IMR-90 (cell line): ENCODE measurements at regions not wholly inside any gene's neighbourhood (a gene's known extent, or its start where the extent isn't known, plus 50 kb on each side); places are given as distances from the start of the nearest gene placed in this dataset.
"Not testable (repeated sequence)": the region's sequence is repeated elsewhere in the genome, so short reads cannot be mapped to it uniquely, and the experiment has no call there.

Source experiments
- ATAC-seq: fragments of 200-7000 bp; cut with Tn5 transposase; 2 replicates; pipeline ENCODE4 v1.9.1; 2020; ENCODE audit warnings: low read depth, mild to moderate bottlenecking, moderate library complexity
- BruUV-seq: library from RNA; stranded (reverse); fragments of 400-500 nt; replicated peaks from 2 replicates; lab custom pipeline; 2021; lab: Mats Ljungman, UMichigan
- CTCF ChIA-PET: fragments of 300-600 bp; formaldehyde crosslinking; extraction: SDS; loops from one replicate; lab custom pipeline; 2021; ENCODE audit warnings: antibody characterized with exemption; lab: Yijun Ruan, JAX
- POLR2A ChIA-PET: fragments of 300-600 bp; sonication (Branson Sonifier 250); formaldehyde crosslinking; loops from one replicate; lab custom pipeline; 2022; ENCODE audit warnings: antibody characterized with exemption; ENCODE audit not compliant: unreplicated experiment; lab: Charles Lee
- DNase-seq: peaks from one replicate; pipeline ENCODE4 v3.0.0; 2013
- H2AFZ ChIP-seq: replicated peaks from 2 replicates; pipeline ENCODE3; 2013; ENCODE audit warnings: low read length, mild to moderate bottlenecking; ENCODE audit not compliant: poor library complexity
- H2AK5ac ChIP-seq: 2 replicates; pipeline ENCODE4 v1.6.1; 2013; ENCODE audit warnings: low read depth, low read length, inconsistent platforms
- H2AK9ac ChIP-seq: replicated peaks from 2 replicates; pipeline ENCODE3; 2013; ENCODE audit warnings: mild to moderate bottlenecking, low read depth, low read length, moderate library complexity; ENCODE audit not compliant: poor library complexity
- H2BK120ac ChIP-seq: 2 replicates; pipeline ENCODE4 v1.6.1; 2013; ENCODE audit warnings: low read depth, low read length, inconsistent platforms
- H2BK15ac ChIP-seq: 3 replicates; pipeline ENCODE4 v1.6.1; 2013; ENCODE audit warnings: low read depth, low read length, inconsistent platforms
- H2BK20ac ChIP-seq: 2 replicates; pipeline ENCODE4 v1.6.1; 2013; ENCODE audit warnings: low read depth, mild to moderate bottlenecking, inconsistent platforms, low read length, moderate library complexity
- H2BK5ac ChIP-seq: 2 replicates; pipeline ENCODE4 v1.6.1; 2013; ENCODE audit warnings: mild to moderate bottlenecking, low read depth, low read length, inconsistent platforms; ENCODE audit not compliant: poor library complexity, severe bottlenecking
- H3K14ac ChIP-seq: replicated peaks from 2 replicates; pipeline ENCODE4 v1.6.1; 2013; ENCODE audit warnings: low read depth, low read length, inconsistent platforms
- H3K18ac ChIP-seq: 2 replicates; pipeline ENCODE4 v1.6.1; 2013; ENCODE audit warnings: low read depth, low read length, control low read depth
- H3K23ac ChIP-seq: 2 replicates; pipeline ENCODE4 v1.6.1; 2013; ENCODE audit warnings: low read depth, low read length, inconsistent platforms
- H3K27ac ChIP-seq: 2 replicates; pipeline ENCODE4 v1.5.1; 2013; ENCODE audit warnings: mild to moderate bottlenecking, control low read depth, low read length; ENCODE audit not compliant: insufficient read depth
- H3K27me3 ChIP-seq: 2 replicates; pipeline ENCODE4 v1.6.1; 2013; ENCODE audit warnings: low read length; ENCODE audit not compliant: control insufficient read depth, insufficient read depth
- H3K36me3 ChIP-seq: 2 replicates; pipeline ENCODE4 v1.6.1; 2013; ENCODE audit warnings: low read length, mixed read lengths; ENCODE audit not compliant: control insufficient read depth, insufficient read depth
- H3K4ac ChIP-seq: 2 replicates; pipeline ENCODE4 v1.6.1; 2013; ENCODE audit warnings: low read depth, low read length, inconsistent platforms
- H3K4me1 ChIP-seq: 2 replicates; pipeline ENCODE4 v1.6.1; 2013; ENCODE audit warnings: low read length, mixed read lengths; ENCODE audit not compliant: control insufficient read depth, insufficient read depth
- H3K4me2 ChIP-seq: 2 replicates; pipeline ENCODE4 v1.6.1; 2013; ENCODE audit warnings: low read depth, mild to moderate bottlenecking, control low read depth, low read length, moderate library complexity
- H3K4me3 ChIP-seq: 2 replicates; pipeline ENCODE4 v1.5.1; 2013; ENCODE audit warnings: low read depth, mild to moderate bottlenecking, control low read depth, low read length, moderate library complexity; ENCODE audit not compliant: insufficient read depth
- H3K56ac ChIP-seq: 2 replicates; pipeline ENCODE4 v1.6.1; 2013; ENCODE audit warnings: low read length, inconsistent platforms; ENCODE audit not compliant: insufficient read depth; ENCODE audit errors: extremely low read depth
- H3K79me1 ChIP-seq, 2 experiments: 2 replicates each; pipeline ENCODE4 v1.6.1; 2013; ENCODE audit warnings: low read length in 2 of 2, inconsistent platforms in 1 of 2, low read depth in 1 of 2
- H3K9ac ChIP-seq: 2 replicates; pipeline ENCODE4 v1.6.1; 2013; ENCODE audit warnings: low read depth, low read length, control low read depth
- H3K9me1 ChIP-seq: 2 replicates; pipeline ENCODE4 v1.6.1; 2013; ENCODE audit warnings: low read length, inconsistent platforms; ENCODE audit not compliant: insufficient read depth
- H3K9me3 ChIP-seq: 2 replicates; pipeline ENCODE4 v1.6.1; 2013; ENCODE audit warnings: low read length; ENCODE audit not compliant: control insufficient read depth, insufficient read depth
- H4K20me1 ChIP-seq: 2 replicates; pipeline ENCODE4 v1.6.1; 2013; ENCODE audit warnings: low read length, inconsistent platforms; ENCODE audit not compliant: insufficient read depth
- H4K5ac ChIP-seq: 2 replicates; pipeline ENCODE4 v1.6.1; 2013; ENCODE audit warnings: mild to moderate bottlenecking, low read depth, low read length, control low read depth
- H4K8ac ChIP-seq, 2 experiments: 2 replicates each; pipeline ENCODE4 v1.6.1; 2013; ENCODE audit warnings: low read depth in 2 of 2, low read length in 2 of 2, control low read depth in 1 of 2, inconsistent platforms in 1 of 2
- H4K91ac ChIP-seq: 2 replicates; pipeline ENCODE4 v1.6.1; 2013; ENCODE audit warnings: low read depth, low read length, inconsistent platforms; ENCODE audit not compliant: insufficient read depth
- MAFK ChIP-seq: IDR thresholded peaks from 2 replicates; pipeline ENCODE4 v1.6.1; 2012; ENCODE audit warnings: low read depth, low read length, improper control_type of control experiment
- MAZ ChIP-seq: IDR thresholded peaks from 2 replicates; pipeline ENCODE4 v1.6.1; 2012; ENCODE audit warnings: low read depth, mild to moderate bottlenecking, low read length, improper control_type of control experiment, moderate library complexity, borderline replicate concordance
- NFE2L2 ChIP-seq: fragments of 150-350 bp; IDR thresholded peaks from 2 replicates; pipeline ENCODE4 v1.6.1; 2016; ENCODE audit warnings: low read depth, mild to moderate bottlenecking, low read length
- POLR2A ChIP-seq: IDR thresholded peaks from 2 replicates; pipeline ENCODE4 v1.6.1; 2012; ENCODE audit warnings: mild to moderate bottlenecking, low read depth, low read length
- WGBS, 2 experiments: methylation state at CpG; one replicate each; pipeline versions ENCODE4 v1.1.5 to v1.1.7; 2013; ENCODE audit warnings: missing lambda C conversion rate in 2 of 2; ENCODE audit not compliant: insufficient read length in 1 of 2; ENCODE audit errors: extremely low coverage in 2 of 2; 5-methylcytosine and 5-hydroxymethylcytosine counted together
- dilution Hi-C: fragments of 300-500 bp; cut with HindIII; formaldehyde crosslinking; loops from one replicate; pipeline ENCODE4 v1.14.3; 2018; ENCODE audit warnings: low sequenced_read_pairs; ENCODE audit not compliant: unreplicated experiment
- in situ Hi-C: fragments of 300-500 bp; cut with MboI; formaldehyde crosslinking; loops from 3 replicates; pipeline ENCODE4 v1.14.3; 2019; ENCODE audit warnings: low sequenced_read_pairs, inconsistent platforms, mixed read lengths
- intact Hi-C: fragments of 100-400 bp; cut with micrococcal nuclease; formaldehyde crosslinking; loops from 2 replicates; pipeline ENCODE4 v1.10.0; 2022

DNA sequence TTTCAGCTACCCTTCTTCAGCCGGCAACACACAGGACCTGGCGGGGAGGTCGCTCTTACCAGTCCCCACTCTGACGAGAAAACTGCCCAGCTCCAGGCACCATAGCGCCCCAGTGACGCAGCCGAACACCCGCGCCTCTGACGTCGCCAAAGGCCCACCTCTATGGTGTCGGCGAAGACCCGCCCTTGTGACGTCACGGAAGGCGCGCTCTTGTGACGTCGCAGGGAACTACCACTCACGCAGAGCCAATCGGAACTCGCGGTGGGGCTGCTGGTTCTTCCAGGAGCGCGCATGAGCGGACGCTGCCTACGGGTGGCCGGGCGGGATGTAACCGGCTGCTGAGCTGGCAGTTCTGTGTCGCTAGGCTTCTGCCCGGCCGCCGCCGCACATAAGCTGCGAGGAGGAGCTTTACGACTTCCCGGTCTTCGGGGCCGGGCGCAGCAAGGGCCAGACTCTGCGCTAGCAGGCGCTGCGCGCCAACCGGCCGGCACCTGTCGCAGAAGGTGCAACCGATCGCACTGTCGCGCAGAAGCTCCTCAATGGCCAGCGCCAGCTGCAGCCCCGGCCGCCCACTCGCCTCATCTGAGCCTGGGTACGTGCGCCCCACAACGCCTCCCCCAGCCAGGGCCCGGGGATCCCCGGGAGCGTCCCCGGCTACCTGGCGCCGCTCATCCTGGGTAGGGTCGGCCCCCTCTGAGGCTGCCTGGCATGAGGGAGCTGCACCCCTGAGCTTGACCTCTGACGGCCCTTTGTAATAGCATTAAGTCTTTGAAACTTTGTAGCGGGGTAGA is 121.3 kb upstream of the FBXO28 start:
- H4K5ac ChIP-seq, POLR2A ChIA-PET, H3K9me1 ChIP-seq, dilution Hi-C loops, H3K27me3 ChIP-seq, H3K79me1 ChIP-seq, H3K36me3 ChIP-seq, H2AK9ac ChIP-seq, H2BK20ac ChIP-seq, H3K18ac ChIP-seq, H3K14ac ChIP-seq, H3K23ac ChIP-seq, H2BK15ac ChIP-seq, H3K4ac ChIP-seq, H2BK120ac ChIP-seq, H3K56ac ChIP-seq, H4K91ac ChIP-seq, in situ Hi-C loops, H4K20me1 ChIP-seq, H2AK5ac ChIP-seq, H3K4me1 ChIP-seq, CTCF ChIA-PET, H3K9me3 ChIP-seq: not testable (repeated sequence)
- BruUV-seq, result TSS peak; percentile 50
- Histone ChIP-seq H3K4me3 (peak overlapping the region; percentile 55), H3K27ac (peak overlapping the region; percentile 57; the same call in 1 of the 2 replicates), H2BK5ac (peak overlapping the region; percentile 47), H3K4me2 (peak overlapping the region; percentile 16; the same call in 1 of the 2 replicates), H4K8ac (peak overlapping the region in 1 of 2 experiments; percentile 74; a peak in 1 of 4 replicates), H2AFZ (peak overlapping the region; percentile 61), H3K9ac (peak overlapping the region; percentile 32)
- WGBS, 2 experiments, result 2% methylated on average over 10 of the region's 70 CpGs; no CpG with 5 or more reads in 1 of the 2 experiments
- peak; percentile 47; the same call in 1 of the 2 replicates for TF ChIP-seq NFE2L2
- TF ChIP-seq POLR2A, result peak; percentile 60
- peak; percentile 58; the same call in 1 of the 2 replicates for TF ChIP-seq MAFK
- TF ChIP-seq MAZ, result peak; percentile 70; the same call in 1 of the 2 replicates
- peak; percentile 100 for ATAC-seq
- intact Hi-C loops, result loop anchor here (10.0 kb wide), 1 partner anchor 288 kb away; no protein-coding TSS in a partner anchor
- peak; percentile 99 for DNase-seq

DNA sequence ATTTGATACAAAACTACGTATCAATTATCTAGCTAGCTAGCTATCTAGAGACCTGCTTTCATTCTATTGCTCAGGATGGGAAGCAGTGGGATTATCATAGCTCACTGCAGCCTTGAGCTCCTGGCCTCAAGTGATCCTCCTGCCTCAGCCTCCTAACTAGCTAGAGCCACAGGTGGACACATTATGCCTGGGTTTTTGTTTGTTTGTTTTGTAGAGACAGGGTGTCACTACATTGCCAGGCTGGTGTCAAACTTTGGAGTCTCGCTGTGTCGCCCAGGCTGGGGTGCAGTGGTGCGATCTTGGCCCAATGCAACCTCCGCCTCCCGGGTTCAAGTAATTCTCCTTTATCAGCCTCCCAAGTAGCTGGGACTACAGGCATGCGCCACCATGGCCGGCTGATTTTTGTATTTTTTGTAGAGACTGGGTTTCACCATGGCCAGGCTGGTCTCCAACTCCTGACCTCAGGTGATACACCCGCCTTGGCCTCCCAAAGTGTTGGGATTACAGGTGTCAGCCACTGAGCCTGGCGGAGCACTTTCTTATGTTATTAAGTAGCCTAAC is 122.5 kb upstream of the FBXO28 start:
- H3K56ac ChIP-seq, H2AK5ac ChIP-seq, H2BK20ac ChIP-seq, dilution Hi-C loops, ATAC-seq, H3K9me1 ChIP-seq, H2BK15ac ChIP-seq, H3K4me1 ChIP-seq, H3K4me3 ChIP-seq, DNase-seq, H3K4ac ChIP-seq, H4K5ac ChIP-seq, H2BK5ac ChIP-seq, H3K9ac ChIP-seq, H4K91ac ChIP-seq, H3K79me1 ChIP-seq, H3K27ac ChIP-seq, H3K36me3 ChIP-seq, H3K9me3 ChIP-seq, in situ Hi-C loops, H2AK9ac ChIP-seq, H4K8ac ChIP-seq, BruUV-seq, CTCF ChIA-PET, H2AFZ ChIP-seq, H2BK120ac ChIP-seq, H3K4me2 ChIP-seq, H3K23ac ChIP-seq, H3K14ac ChIP-seq, H3K27me3 ChIP-seq, H4K20me1 ChIP-seq, H3K18ac ChIP-seq: not testable (repeated sequence)
- POLR2A ChIA-PET, result interaction anchor here (0.5 kb wide), 1 partner anchor 80 kb away, joined by 5 read pairs; no protein-coding TSS in a partner anchor
- intact Hi-C loops, result loop anchor here (10.0 kb wide), 1 partner anchor 287 kb away; no protein-coding TSS in a partner anchor
- no CpG with 5 or more reads among the region's 10 CpGs for WGBS, 2 experiments
